Stromal cell of bone marrow (primary cell): ENCODE measurements at regions not wholly inside any gene's neighbourhood (a gene's known extent, or its start where the extent isn't known, plus 50 kb on each side); places are given as distances from the start of the nearest gene placed in this dataset.

Experiments used
- DNase-seq: peaks from one replicate; pipeline ENCODE4 v3.0.0-alpha.2; 2012; ENCODE audit warnings: low read depth

GRCh38 chr7:110153222-110153621 lies 937.7 kb upstream of the LRRN3 start:
- DNase-seq = no peak

- DNase-seq = no peak
Measured at GRCh38 chr7:110156511-110156910, 934.4 kb upstream of the LRRN3 start.

- no peak for DNase-seq
Measured at GRCh38 chr7:110157631-110158362, 933.1 kb upstream of the LRRN3 start.

- no peak for DNase-seq
Measured at GRCh38 chr7:110168010-110168409, 922.9 kb upstream of the LRRN3 start.

GRCh38 chr7:110170841-110171240 lies 920.1 kb upstream of the LRRN3 start:
- no peak for DNase-seq

GRCh38 chr7:110177463-110177862 lies 913.5 kb upstream of the LRRN3 start:
- DNase-seq = no peak

GRCh38 chr7:110179037-110179436 lies 911.9 kb upstream of the LRRN3 start:
- DNase-seq = no peak

- DNase-seq = no peak
Measured at GRCh38 chr7:110181768-110182167, 909.2 kb upstream of the LRRN3 start.

- no peak for DNase-seq
Measured at GRCh38 chr7:110186334-110186733, 904.6 kb upstream of the LRRN3 start.

- DNase-seq = no peak
Measured at GRCh38 chr7:110187877-110188554, 902.9 kb upstream of the LRRN3 start.

GRCh38 chr7:110204527-110204926 lies 886.4 kb upstream of the LRRN3 start:
- DNase-seq = no peak

- no peak for DNase-seq
Measured at GRCh38 chr7:110205899-110206298, 885.0 kb upstream of the LRRN3 start.

GRCh38 chr7:110209884-110210283 lies 881.0 kb upstream of the LRRN3 start:
- no peak for DNase-seq

GRCh38 chr7:110210941-110211608 lies 879.9 kb upstream of the LRRN3 start:
- no peak for DNase-seq

- no peak for DNase-seq
Measured at GRCh38 chr7:110224643-110225042, 866.3 kb upstream of the LRRN3 start.

GRCh38 chr7:110246118-110246517 lies 844.8 kb upstream of the LRRN3 start:
- no peak for DNase-seq

GRCh38 chr7:110253093-110253492 lies 837.8 kb upstream of the LRRN3 start:
- DNase-seq = no peak

GRCh38 chr7:110257673-110258072 lies 833.3 kb upstream of the LRRN3 start:
- no peak for DNase-seq

- no peak for DNase-seq
Measured at GRCh38 chr7:110262251-110262650, 828.7 kb upstream of the LRRN3 start.

GRCh38 chr7:110264288-110264687 lies 826.6 kb upstream of the LRRN3 start:
- DNase-seq = no peak

GRCh38 chr7:110281362-110281761 lies 809.6 kb upstream of the LRRN3 start:
- no peak for DNase-seq

- no peak for DNase-seq
Measured at GRCh38 chr7:110283056-110283455, 807.9 kb upstream of the LRRN3 start.

GRCh38 chr7:110291430-110291829 lies 799.5 kb upstream of the LRRN3 start:
- no peak for DNase-seq
